ENCODE measurements at regions not wholly inside any gene's neighbourhood (a gene's known extent, or its start where the extent isn't known, plus 50 kb on each side); places are given as distances from the start of the nearest gene placed in this dataset.

GRCh38 chr18:77944533-77944932 is 694.9 kb downstream of the GALR1 start:
- TF ChIP-seq CTCF (IDR thresholded peaks at IDR 0.05; ENCODE audit: low read depth, low read length), result no peak
- no peak for TF ChIP-seq EZH2phosphoT487 (IDR thresholded peaks at IDR 0.05; ENCODE audit: low read depth)
